ENCODE measurements at regions not wholly inside any gene's neighbourhood (a gene's known extent, or its start where the extent isn't known, plus 50 kb on each side); places are given as distances from the start of the nearest gene placed in this dataset.
"Not testable (repeated sequence)": the region's sequence is repeated elsewhere in the genome, so short reads cannot be mapped to it uniquely, and the experiment has no call there.

DNA sequence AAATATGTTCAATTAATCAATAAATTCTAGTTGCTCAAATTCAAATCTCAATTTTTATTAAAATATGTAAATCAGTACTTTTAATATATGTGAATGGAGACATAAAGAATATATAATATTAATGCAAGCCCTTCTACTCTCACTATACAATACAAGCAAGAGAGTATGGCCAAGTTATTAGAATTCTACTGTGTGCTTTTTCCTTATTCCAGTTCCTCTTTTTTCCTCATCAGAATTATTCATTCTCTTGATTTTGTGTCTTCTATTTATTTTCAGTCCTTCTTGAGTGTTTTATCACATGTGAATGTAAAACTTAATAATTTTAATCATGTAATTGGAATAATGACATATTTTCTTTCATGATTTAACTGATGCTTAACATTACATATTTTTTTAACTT is 276.8 kb downstream of the PCDH20 start:
- no peak for DNase-seq (ENCODE audit: low read depth in 2 of 2)

DNA sequence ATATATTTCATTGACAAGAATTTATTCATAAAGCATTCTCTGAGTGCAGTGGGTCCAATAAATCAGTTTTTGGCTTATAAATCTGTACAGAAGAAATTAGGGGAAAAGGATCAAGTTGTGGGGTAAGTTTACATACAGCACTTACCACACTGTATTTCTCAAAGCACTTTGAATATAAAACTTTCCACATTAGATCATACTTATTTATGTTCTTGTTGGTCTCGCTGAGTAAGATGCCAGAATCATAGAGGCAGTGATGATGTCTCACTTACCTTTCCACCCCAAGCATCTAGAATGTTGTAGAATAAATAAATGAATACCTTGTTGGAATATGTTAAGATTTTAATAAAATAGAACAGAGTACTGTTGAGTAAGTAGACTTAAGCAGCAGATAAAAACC is 279.1 kb downstream of the PCDH20 start:
- no peak for DNase-seq (ENCODE audit: low read depth in 2 of 2)

DNA sequence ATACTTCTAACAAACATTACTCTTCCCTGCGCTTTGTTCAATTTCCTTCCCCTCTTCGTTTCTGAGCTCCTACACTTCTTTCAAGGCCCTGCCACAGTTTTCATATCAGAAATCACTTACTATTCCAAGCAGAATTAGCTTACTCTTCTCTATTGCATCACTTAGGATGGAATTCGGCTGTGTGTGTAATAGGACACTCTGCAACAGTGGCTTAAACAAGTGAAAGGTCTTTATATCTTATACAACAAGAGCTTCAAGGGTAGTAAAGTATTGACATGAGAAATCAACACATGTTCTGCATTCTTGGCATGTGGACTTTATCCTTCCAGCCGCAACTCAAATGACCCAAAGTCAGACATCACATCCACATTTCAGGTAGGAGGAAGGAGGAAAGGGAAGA is 279.6 kb downstream of the PCDH20 start:
- no peak for DNase-seq (ENCODE audit: low read depth in 2 of 2)

DNA sequence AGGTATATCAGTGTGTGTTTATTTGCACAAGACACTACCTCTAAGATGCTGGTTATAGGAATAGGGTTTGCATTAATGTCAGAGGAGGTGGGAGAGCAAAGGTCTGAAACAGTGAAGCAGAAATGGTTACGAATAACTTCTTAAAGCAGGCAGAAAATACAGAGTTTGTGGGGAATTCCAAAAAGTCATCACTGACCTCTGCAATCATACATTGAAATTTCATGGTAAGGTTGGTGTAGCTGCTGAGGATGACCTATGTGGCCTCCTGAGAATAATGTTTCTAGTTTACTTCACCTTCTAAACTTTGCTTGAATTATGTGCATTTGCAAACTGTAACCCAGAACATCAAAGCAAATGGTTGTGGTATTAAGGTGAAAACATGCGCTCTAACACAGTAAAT is 280.1 kb downstream of the PCDH20 start:
- DNase-seq (ENCODE audit: low read depth in 2 of 2): no peak

DNA sequence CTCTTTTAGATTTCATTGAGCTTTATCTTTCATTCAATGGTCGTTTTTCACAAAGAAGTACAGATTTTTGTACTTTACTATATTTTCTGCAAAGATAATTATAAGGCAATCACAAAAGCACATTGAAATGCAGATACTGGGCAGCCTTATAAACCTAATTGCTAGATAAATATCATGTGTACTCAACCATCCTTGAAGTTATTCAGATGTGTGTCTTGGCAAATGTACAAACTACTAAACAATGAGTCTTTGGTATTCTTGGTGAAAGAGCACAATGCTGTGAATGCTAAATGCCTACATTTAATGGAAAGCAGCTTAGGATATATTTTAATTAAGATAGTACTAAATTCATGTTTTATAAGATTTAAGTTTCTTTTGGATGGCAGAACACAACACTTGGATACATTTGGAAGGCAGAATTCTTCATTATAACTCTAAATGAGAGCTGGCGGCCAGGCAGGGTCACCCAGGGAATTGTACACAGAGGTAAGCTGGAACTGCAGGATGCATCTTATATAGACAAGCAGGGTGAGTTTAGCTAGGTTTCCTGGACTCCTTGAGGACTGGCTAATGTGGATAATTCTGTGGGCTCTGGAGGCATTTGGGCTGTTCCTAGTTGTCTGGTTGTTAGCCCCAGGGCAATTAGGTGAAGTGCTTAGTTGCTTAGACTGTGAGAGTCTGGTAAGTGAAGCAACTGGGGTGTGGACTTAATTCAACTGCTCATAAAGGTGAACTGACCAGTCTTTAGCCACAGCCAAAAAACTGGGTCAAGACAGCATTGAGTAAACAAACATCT is 286.6 kb downstream of the PCDH20 start:
- DNase-seq (ENCODE audit: low read depth in 2 of 2): no peak

DNA sequence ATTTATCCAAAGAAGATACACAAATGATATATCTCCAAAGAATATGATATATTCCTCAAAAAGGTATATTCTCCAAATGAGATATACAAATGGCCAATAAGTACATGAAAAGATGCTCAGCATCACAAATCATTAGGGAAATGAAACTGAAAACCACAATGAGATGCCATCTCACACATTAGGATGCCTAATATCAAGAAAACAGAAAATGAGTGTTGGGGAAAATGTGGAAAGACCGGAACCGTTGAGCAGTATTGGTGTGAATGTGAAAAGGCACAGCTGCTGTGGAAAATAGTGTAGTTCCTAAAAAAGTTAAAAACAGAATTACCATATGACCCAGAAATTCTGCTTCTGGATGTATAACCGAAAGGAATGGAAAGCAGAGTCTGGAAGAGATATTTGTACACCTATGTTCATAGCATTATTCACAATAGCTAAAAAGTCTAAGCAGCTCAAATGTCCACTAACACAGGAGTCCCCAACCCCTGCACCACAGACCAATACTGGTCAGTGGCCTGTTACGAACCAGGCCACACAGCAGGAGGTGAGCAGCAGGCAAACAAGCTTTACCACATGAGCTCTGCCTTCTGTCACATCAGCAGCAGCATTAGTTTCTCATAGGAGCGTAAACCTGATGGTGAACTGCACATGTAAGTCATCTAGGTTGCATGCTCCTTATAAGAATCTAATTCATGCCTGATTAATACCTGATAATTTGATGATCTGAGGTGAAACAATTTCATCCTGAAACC is 291.9 kb downstream of the PCDH20 start:
- DNase-seq (ENCODE audit: low read depth in 2 of 2): no peak

DNA sequence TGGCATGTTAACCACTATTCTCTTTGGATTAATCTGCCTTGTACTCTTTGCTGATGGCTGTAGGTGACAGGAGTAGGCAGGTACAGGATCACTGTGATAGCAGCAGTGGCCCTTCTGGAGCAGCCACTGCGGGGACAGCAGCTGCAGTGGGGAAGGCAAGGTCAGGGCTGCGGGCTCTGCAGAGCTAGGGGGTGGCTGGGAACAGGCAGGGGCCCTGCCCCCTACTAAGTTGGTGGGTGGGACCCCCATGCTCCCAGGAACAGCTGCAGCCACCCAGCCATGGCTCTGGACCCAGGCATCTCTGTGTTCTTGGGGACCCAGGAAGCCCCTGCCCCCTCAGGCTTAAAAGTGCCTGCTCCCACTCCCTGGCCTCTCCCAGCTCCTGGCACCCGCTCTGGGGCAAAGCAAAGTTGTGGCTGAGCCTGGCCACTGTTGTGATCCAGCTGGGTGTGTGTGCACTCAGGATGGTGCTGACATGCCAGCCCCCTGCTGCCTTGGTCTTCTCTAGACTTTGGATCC is 302.4 kb downstream of the PCDH20 start:
- DNase-seq (ENCODE audit: low read depth in 2 of 2): no peak

DNA sequence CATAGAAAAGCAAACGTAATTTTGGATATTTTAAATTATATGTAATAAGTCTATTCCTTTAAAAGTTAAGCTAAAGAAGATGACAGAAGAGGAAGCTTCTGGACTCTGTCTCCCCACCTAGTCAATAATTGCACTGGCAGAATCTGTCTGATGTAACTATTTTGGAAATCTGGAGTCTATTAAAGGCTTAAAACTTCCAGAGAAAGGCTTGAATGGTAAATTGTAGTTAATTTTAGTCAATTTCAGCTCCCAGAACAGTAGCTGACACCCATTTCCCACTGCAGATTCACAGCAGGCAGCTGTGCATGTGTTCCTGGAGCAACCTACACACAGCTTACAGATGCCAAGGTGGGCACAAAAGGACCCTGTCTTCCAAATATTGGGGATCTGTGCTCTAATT is 304.1 kb downstream of the PCDH20 start:
- no peak for DNase-seq (ENCODE audit: low read depth in 2 of 2)

DNA sequence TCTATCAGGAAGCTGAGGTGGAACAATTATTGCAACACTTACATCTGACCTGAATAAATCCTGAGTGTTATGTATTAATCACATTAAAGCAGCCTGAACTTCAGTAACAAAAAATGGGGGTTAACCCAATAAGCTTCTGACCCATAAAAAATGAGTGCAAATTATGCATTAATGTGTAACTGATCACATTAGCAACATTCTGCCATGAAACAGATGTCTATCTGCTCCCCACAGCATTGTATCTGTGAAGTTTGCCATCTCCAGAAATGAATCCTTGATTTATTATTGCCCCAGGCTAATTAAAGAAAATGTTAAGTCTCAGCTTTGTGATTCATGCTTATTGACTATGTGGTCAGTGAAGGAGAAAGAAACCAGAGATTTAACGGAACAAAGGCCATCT is 304.9 kb downstream of the PCDH20 start:
- no peak for DNase-seq (ENCODE audit: low read depth in 2 of 2)

DNA sequence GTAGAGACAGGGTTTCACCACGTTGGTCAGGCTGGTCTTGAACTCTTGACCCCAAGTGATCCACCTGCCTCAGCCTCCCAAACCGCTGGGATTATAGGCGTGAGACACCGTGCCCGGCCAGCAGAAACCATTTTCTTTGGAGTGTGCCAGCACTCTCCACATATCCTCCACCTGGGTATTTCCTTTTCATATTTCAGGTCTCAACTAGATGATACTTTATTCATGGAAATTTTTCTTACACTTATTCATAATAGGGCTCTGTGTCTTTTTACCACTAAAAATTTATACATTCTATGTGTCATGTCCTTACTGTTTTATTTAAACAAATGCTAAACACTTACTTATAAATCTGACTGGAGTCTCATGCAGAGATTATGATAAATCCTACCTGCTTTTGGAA is 305.9 kb downstream of the PCDH20 start:
- no peak for DNase-seq (ENCODE audit: low read depth in 2 of 2)

DNA sequence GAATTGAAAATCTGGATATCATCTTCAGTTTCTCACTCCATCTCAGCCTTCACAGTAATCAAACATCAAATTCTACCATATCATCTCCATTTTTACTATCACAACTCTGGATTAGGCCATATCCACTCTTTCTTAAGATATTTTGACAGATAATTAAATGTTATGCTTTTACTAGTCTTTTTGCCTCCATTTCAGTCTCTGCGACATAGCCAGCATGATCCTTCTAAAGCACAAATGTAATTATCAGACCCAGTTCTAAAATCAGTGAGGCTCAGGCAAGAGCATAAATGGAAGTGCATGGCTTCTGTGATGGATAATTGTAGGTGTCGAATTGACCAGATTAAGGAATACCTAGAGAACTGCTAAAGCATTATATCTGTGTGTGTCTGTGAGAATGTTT is 307.7 kb downstream of the PCDH20 start:
- DNase-seq (ENCODE audit: low read depth in 2 of 2): no peak

DNA sequence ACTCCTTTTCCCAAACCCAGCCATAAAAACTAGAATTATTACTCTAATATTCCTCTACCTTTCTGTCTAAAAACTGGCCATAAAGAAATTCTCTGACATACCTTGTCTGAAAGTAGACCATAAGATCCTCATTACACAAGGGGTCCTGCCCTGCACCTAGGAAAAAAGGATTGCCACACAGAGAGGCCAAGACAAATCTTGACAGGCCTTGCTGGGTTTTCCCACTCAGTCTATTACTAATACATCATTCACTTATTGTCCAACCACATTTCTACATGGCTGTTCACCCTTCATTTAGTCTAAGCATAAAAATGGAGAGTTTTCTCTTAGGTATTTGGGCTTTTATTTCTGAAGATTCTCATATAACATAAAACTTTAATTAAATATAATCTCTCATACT is 319.8 kb downstream of the PCDH20 start:
- no peak for DNase-seq (ENCODE audit: low read depth in 2 of 2)

DNA sequence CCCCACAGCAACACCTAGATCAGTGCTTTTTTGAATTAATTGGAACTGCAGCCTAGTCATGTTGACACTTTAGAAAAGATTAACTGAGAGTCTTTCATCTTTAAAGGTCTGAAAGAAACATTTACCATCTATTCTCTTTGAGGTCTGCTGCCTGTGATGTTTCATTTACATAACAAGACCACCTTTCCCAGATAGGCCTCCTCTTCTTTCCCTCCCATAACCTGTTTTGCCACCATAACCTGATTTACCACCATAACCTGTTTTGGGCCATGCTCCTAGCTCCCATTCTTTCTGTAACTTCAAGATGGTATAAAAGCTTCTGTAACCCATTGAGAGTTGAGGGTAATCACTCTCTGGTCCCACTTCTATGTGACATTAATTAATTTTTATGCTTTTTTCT is 320.8 kb downstream of the PCDH20 start:
- no peak for DNase-seq (ENCODE audit: low read depth in 2 of 2)

DNA sequence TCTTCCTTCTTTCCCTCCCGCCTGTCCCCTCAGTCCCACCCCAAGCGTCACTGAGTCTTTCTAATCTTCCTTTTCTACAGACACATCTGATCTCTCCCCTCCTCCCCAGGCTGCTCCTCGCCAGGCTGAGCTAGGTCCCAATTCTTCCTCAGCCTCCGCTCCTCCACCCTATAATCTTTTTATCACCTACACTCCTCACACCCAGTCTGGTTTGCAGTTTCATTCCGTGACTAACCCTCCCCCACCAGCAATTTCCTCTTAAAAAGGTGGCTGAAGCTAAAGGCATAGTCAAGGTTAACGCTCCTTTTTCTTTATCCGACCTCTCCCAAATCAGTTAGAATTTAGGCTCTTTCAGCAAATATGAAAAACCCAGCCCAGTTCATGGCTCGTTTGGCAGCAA is 325.8 kb downstream of the PCDH20 start:
- not testable (repeated sequence) for DNase-seq (ENCODE audit: low read depth in 2 of 2)

DNA sequence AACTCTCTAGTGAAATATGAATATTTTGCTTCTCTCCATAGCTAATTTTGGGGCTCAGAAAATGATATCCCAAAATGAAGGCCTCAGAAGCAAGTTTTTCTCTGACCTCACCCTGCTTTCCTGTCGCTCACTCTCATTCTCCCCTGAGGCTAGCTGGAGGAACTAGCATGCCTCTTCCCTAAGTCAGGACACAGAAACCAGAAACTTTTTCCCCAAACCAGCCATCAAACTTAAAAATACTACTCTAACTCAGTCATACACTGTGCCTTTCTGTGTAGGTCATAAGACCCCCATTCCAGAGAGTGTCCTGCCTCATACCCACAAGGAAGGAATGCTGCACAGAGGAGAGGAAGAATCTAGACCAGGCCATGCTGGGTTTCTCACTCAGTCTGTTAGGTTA is 329.6 kb downstream of the PCDH20 start:
- DNase-seq (ENCODE audit: low read depth in 2 of 2): no peak

DNA sequence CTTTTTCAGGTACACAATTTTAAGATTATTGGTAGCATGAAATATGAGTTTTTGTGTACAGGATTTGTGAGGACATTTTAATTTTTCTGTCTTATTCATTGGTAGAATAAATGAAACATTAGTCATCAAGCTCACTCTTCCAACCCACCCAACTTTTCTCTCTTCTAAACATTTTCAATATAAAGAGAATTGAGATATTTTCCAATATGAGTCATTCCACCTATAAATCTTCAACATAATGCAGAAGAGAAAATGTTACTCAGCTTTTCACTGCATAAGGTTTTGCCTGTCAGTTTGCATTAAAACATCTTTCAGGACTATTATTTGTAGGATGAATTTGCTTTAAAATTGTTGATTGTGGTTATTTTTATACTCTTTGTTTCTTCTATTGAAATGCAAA is 330.7 kb downstream of the PCDH20 start:
- no peak for DNase-seq (ENCODE audit: low read depth in 2 of 2)

DNA sequence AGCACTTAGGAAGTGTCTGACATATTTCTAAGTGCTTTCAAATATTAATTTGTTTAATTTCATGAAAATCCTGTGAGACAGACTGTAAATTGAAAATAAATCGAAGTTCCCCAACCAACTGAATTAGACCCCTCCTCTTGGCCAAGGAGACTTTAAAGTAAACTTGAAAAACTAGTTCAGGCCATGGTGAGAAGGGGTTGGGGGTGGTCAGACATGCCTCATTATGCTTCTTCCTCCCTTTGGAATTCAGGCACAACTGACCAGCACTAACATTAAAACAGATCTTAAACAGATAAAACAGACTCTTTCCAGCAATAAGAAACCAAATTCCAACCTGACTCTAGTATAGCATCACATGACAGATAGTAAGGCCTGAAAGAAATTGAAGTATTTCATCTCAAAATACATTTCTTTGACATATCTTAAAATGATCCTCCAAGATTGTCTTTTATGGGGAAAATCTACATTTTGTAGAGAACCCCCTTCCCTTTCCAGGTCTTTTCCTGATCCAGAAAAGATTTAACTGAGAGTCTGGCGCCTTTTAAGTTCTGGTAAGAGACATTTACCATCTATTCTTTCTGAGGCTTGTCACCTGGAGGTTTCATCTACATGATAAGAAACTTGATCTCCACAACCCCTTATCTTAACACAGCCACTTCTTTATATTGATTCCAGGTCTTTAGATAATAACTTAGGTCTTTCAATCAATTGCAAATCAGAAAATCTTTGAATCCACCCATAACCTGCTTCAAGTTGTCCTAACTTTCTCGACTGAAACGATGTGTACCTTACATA is 336.5 kb downstream of the PCDH20 start:
- no peak for DNase-seq (ENCODE audit: low read depth in 2 of 2)

DNA sequence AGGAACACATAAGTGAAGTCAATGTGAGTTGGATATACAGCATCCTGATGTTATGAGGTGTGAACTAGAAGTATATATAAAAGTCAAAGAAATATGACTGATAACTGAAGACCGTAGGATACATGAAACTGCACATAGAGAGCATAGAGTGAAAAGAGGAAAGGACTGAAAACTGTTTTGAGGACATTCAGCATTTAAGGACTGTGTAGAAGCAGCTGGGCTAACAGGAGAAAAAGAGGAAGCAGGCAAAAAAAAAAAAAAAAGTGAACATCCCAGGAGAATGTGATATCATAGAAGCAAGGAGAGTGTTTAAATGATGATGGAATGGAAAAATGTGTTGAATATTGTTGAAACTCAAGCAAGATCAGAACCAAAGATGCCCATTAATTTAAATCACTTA is 363.5 kb downstream of the PCDH20 start:
- no peak for DNase-seq (ENCODE audit: low read depth in 2 of 2)

DNA sequence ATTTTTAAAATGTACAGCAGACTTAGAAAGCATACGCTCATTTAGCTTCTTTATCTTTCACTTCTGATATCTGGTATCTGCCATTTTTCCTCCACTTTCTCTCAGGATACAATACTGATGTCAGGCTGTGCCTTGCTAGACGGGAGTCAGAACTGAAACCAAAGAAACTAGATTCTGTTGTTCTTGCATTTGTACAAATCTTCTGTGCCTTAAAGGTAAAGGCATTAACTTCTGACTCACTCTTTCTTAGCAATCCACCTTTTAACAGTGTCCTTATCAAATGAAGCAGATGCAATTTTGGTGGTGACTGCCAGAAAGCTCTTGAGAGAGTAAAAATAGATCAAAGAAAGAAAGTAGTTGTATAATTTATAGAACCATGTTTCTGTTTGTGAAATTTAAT is 370.4 kb downstream of the PCDH20 start:
- no peak for DNase-seq (ENCODE audit: low read depth in 2 of 2)

DNA sequence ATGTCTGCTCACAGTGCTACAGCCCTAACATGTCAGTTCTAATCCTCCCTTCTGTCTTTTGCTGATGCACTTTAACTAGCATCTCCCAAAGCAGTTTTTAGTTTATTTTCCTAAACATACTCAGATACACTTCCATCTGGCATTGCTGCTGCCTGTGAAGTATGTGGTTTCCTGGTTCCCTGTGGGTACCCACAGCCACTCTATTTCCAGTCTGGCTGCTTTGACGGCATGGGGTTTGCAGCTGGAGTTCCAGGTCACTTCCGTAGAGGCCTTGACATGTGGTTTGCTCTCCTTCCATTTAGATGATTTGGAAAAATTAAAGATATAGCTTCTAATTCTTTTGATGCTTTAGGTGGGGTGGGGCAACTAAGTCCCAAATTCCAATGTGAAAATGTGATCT is 375.5 kb downstream of the PCDH20 start:
- no peak for DNase-seq (ENCODE audit: low read depth in 2 of 2)

DNA sequence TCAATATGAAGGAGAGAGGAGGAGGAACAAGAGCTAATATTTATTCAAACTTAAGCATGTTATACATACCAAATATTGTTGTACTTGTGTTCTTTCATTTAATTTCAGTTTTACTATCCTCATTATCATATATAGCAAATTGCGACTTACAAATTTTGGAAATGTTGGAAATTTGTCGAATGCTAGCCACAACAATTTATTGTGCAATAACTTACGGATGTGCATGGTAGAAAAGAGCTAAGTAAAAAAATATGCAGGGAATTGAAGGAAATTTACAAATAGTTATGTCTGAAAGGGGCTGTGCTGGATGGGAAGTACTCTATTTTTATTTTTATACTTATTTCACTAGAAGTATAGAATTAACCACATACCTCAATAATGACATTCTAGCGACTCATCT is 376.3 kb downstream of the PCDH20 start:
- DNase-seq (ENCODE audit: low read depth in 2 of 2): no peak

DNA sequence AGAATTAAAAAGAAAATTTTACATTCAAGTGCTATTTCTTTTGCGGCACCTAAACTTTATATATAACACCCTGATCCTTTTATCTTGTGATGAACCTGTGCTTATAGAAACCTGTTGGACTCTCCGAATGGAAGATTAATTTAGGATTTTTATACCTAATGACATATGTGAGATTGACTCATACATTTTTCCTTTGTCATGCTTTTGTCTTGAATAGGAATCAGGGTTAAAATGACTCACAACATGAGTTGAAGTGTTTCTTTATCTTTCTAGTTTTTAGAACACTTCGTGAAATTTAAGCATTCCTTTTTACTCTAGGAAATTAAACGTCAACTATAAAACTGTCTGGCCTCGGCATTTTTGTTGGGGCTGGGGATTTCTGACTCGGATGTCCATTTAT is 378.9 kb downstream of the PCDH20 start:
- DNase-seq (ENCODE audit: low read depth in 2 of 2): no peak

Data from stimulated activated CD4-positive, alpha-beta T cell treated with anti-CD3 and anti-CD28 coated beads, Interleukin-15, amount 100 ng/mL, for 48 hours (primary cell).